Endometrium (tissue), 2 donors: ENCODE measurements at regions not wholly inside any gene's neighbourhood (a gene's known extent, or its start where the extent isn't known, plus 50 kb on each side); places are given as distances from the start of the nearest gene placed in this dataset.
A peak's percentile ranks its signal among the peaks of the same experiment; 100 is the strongest.

Experiments used
- FAIRE-seq: peaks from 2 replicates; lab custom pipeline; 2012; peaks lifted over from hg19 to GRCh38; lab: Jason Lieb, UNC
- donor health status: control.
- donor health status: control.

- FAIRE-seq: no peak
Measured at GRCh38 chr2:146964494-146964893, 880.3 kb upstream of the ACVR2A start.

- FAIRE-seq: no peak
Measured at GRCh38 chr2:146954544-146954943, 890.3 kb upstream of the ACVR2A start.

GRCh38 chr2:146952696-146953095, 892.1 kb upstream of the ACVR2A start:
- no peak for FAIRE-seq

GRCh38 chr2:146950911-146951310, 893.9 kb upstream of the ACVR2A start:
- no peak for FAIRE-seq

- no peak for FAIRE-seq
Measured at GRCh38 chr2:146950361-146950760, 894.5 kb upstream of the ACVR2A start.

GRCh38 chr2:146949400-146949799, 895.4 kb upstream of the ACVR2A start:
- no peak for FAIRE-seq

GRCh38 chr2:146944601-146945000, 900.2 kb upstream of the ACVR2A start:
- FAIRE-seq: peak; percentile 21

GRCh38 chr2:146939991-146940685, 904.7 kb upstream of the ACVR2A start:
- FAIRE-seq: peak; percentile 51

GRCh38 chr2:146934921-146935320, 909.9 kb upstream of the ACVR2A start:
- no peak for FAIRE-seq

- FAIRE-seq: no peak
Measured at GRCh38 chr2:146931109-146931508, 913.7 kb upstream of the ACVR2A start.

- no peak for FAIRE-seq
Measured at GRCh38 chr2:146927080-146927711, 917.6 kb upstream of the ACVR2A start.

- no peak for FAIRE-seq
Measured at GRCh38 chr2:146918280-146918679, 926.5 kb upstream of the ACVR2A start.

- no peak for FAIRE-seq
Measured at GRCh38 chr2:146917431-146918042, 927.3 kb upstream of the ACVR2A start.

- FAIRE-seq: no peak
Measured at GRCh38 chr2:146916914-146917313, 927.9 kb upstream of the ACVR2A start.

- no peak for FAIRE-seq
Measured at GRCh38 chr2:146913476-146913875, 931.4 kb upstream of the ACVR2A start.

- FAIRE-seq: no peak
Measured at GRCh38 chr2:146912536-146912935, 932.3 kb upstream of the ACVR2A start.

- FAIRE-seq: no peak
Measured at GRCh38 chr2:146908776-146909175, 936.1 kb upstream of the ACVR2A start.

GRCh38 chr2:146898083-146898482, 946.7 kb upstream of the ACVR2A start:
- FAIRE-seq: no peak

- no peak for FAIRE-seq
Measured at GRCh38 chr2:146894514-146894913, 950.3 kb upstream of the ACVR2A start.

GRCh38 chr2:146893500-146894041, 951.3 kb upstream of the ACVR2A start:
- no peak for FAIRE-seq

- FAIRE-seq: no peak
Measured at GRCh38 chr2:146890491-146890890, 954.3 kb upstream of the ACVR2A start.

GRCh38 chr2:146879882-146880281, 964.9 kb upstream of the ACVR2A start:
- no peak for FAIRE-seq

- FAIRE-seq: no peak
Measured at GRCh38 chr2:146874260-146874658, 970.6 kb upstream of the ACVR2A start.
